AG09319 (cell line): ENCODE measurements at regions not wholly inside any gene's neighbourhood (a gene's known extent, or its start where the extent isn't known, plus 50 kb on each side); places are given as distances from the start of the nearest gene placed in this dataset.
A peak's percentile ranks its signal among the peaks of the same experiment; 100 is the strongest.

ENCODE experiments used
- DNase-seq: peaks from one replicate; pipeline ENCODE4 v3.0.0-alpha.2; 2010; ENCODE audit warnings: low read depth; ENCODE audit errors: extremely low read depth
- CTCF ChIP-seq: IDR thresholded peaks from 2 replicates; pipeline ENCODE4 v1.5.1; 2011; ENCODE audit warnings: low read depth, mild to moderate bottlenecking, inconsistent platforms, low read length, moderate library complexity

- TF ChIP-seq CTCF: no peak
- DNase-seq: no peak
Observed at GRCh38 chr13:83503424-83503823, 378.9 kb downstream of the SLITRK1 start.

GRCh38 chr13:83499286-83499685, 383.0 kb downstream of the SLITRK1 start:
- DNase-seq: no peak
- TF ChIP-seq CTCF: no peak

GRCh38 chr13:83498481-83499190, 383.6 kb downstream of the SLITRK1 start:
- DNase-seq: peak; percentile 29
- TF ChIP-seq CTCF: no peak

GRCh38 chr13:83498045-83498444, 384.2 kb downstream of the SLITRK1 start:
- DNase-seq: no peak
- TF ChIP-seq CTCF: no peak

- TF ChIP-seq CTCF: no peak
- no peak for DNase-seq
Observed at GRCh38 chr13:83496501-83496900, 385.8 kb downstream of the SLITRK1 start.

GRCh38 chr13:83485101-83485500, 397.2 kb downstream of the SLITRK1 start:
- TF ChIP-seq CTCF: no peak
- DNase-seq: no peak

GRCh38 chr13:83471011-83471410, 411.3 kb downstream of the SLITRK1 start:
- no peak for TF ChIP-seq CTCF
- no peak for DNase-seq
